NCI-H146 treated with DMSO at 0.1 percent for 48 hours (cell line): ENCODE measurements at regions not wholly inside any gene's neighbourhood (a gene's known extent, or its start where the extent isn't known, plus 50 kb on each side); places are given as distances from the start of the nearest gene placed in this dataset.
"Not testable (repeated sequence)": the region's sequence is repeated elsewhere in the genome, so short reads cannot be mapped to it uniquely, and the experiment has no call there.

ENCODE experiments used
- DNase-seq: peaks from one replicate; lab custom pipeline; 2025; ENCODE audit not compliant: unreplicated experiment; lab: John Stamatoyannopoulos, UW

GRCh38 chr20:29762620-29763019 lies 1494.8 kb upstream of the DEFB115 start:
- DNase-seq, result no peak

- no peak for DNase-seq
Measured at GRCh38 chr20:29763821-29764511, 1493.5 kb upstream of the DEFB115 start.

GRCh38 chr20:29764922-29765610 lies 1492.4 kb upstream of the DEFB115 start:
- peak; percentile 15 for DNase-seq

GRCh38 chr20:29778033-29778432 lies 1479.4 kb upstream of the DEFB115 start:
- DNase-seq, result not testable (repeated sequence)

- DNase-seq, result not testable (repeated sequence)
Measured at GRCh38 chr20:29781217-29781616, 1476.2 kb upstream of the DEFB115 start.

- not testable (repeated sequence) for DNase-seq
Measured at GRCh38 chr20:29781891-29782290, 1475.6 kb upstream of the DEFB115 start.

GRCh38 chr20:29787456-29787855 lies 1470.0 kb upstream of the DEFB115 start:
- not testable (repeated sequence) for DNase-seq

- no peak for DNase-seq
Measured at GRCh38 chr20:29790510-29790909, 1467.0 kb upstream of the DEFB115 start.

GRCh38 chr20:29831508-29831907 lies 1426.0 kb upstream of the DEFB115 start:
- not testable (repeated sequence) for DNase-seq

GRCh38 chr20:29868014-29868413 lies 1389.5 kb upstream of the DEFB115 start:
- DNase-seq, result not testable (repeated sequence)

- not testable (repeated sequence) for DNase-seq
Measured at GRCh38 chr20:29868688-29869087, 1388.8 kb upstream of the DEFB115 start.

GRCh38 chr20:29871816-29872215 lies 1385.6 kb upstream of the DEFB115 start:
- DNase-seq, result not testable (repeated sequence)

- peak; percentile 46 for DNase-seq
Measured at GRCh38 chr20:29873946-29874345, 1383.5 kb upstream of the DEFB115 start.

- no peak for DNase-seq
Measured at GRCh38 chr20:29874476-29875202, 1382.8 kb upstream of the DEFB115 start.

- not testable (repeated sequence) for DNase-seq
Measured at GRCh38 chr20:29875321-29876083, 1382.0 kb upstream of the DEFB115 start.

- DNase-seq, result not testable (repeated sequence)
Measured at GRCh38 chr20:29876084-29876910, 1381.2 kb upstream of the DEFB115 start.

GRCh38 chr20:29876911-29877285 lies 1380.6 kb upstream of the DEFB115 start:
- no peak for DNase-seq

GRCh38 chr20:29877411-29878280 lies 1379.8 kb upstream of the DEFB115 start:
- peak; percentile 56 for DNase-seq

GRCh38 chr20:29878281-29878741 lies 1379.2 kb upstream of the DEFB115 start:
- DNase-seq, result peak; percentile 92
